NB4 (cell line): ENCODE measurements at regions not wholly inside any gene's neighbourhood (a gene's known extent, or its start where the extent isn't known, plus 50 kb on each side); places are given as distances from the start of the nearest gene placed in this dataset.

Experiments used
- DNase-seq: peaks from one replicate; pipeline ENCODE4 v3.0.0; 2010; ENCODE audit warnings: low read depth
- H3K4me3 ChIP-seq: one replicate; pipeline ENCODE4 v1.5.1; 2011; ENCODE audit warnings: mild to moderate bottlenecking, low read depth, low read length, moderate library complexity
- CTCF ChIP-seq: IDR thresholded peaks from one replicate; pipeline ENCODE4 v1.5.1; 2012; ENCODE audit warnings: low read depth, low read length
- MAX ChIP-seq: IDR thresholded peaks from 2 replicates; pipeline ENCODE4 v1.6.1; 2011; ENCODE audit warnings: low read depth, low read length
- MYC ChIP-seq: IDR thresholded peaks from 2 replicates; pipeline ENCODE4 v1.6.1; 2011; ENCODE audit warnings: low read depth, low read length
- POLR2A ChIP-seq: IDR thresholded peaks from 2 replicates; pipeline ENCODE4 v1.6.1; 2011; ENCODE audit warnings: mild to moderate bottlenecking; ENCODE audit not compliant: insufficient read length; ENCODE audit errors: extremely low read depth

- no peak overlapping the region for H3K4me3 ChIP-seq
- TF ChIP-seq CTCF (peak; percentile 4), POLR2A (no peak)
- peak; percentile 20 for DNase-seq
These were observed 164.0 kb upstream of the PZP start for GRCh38 chr12:9372202-9372601.

- H3K4me3 ChIP-seq, result no peak overlapping the region
- no peak for DNase-seq
- no peak for TF ChIP-seq POLR2A
- no peak for TF ChIP-seq MAX
- TF ChIP-seq CTCF, result no peak
- TF ChIP-seq MYC, result no peak
These were observed 159.6 kb upstream of the PZP start for GRCh38 chr12:9367828-9368227.

- no peak for DNase-seq
- TF ChIP-seq POLR2A (no peak), CTCF (no peak)
- no peak overlapping the region for H3K4me3 ChIP-seq
These were observed 159.0 kb upstream of the PZP start for GRCh38 chr12:9367201-9367600.

- no peak for TF ChIP-seq POLR2A
- TF ChIP-seq MAX, result no peak
- no peak for TF ChIP-seq MYC
- TF ChIP-seq CTCF, result no peak
- no peak overlapping the region for H3K4me3 ChIP-seq
- no peak for DNase-seq
These were observed 157.1 kb upstream of the PZP start for GRCh38 chr12:9365296-9365695.

- no peak overlapping the region for H3K4me3 ChIP-seq
- TF ChIP-seq MAX (no peak), POLR2A (no peak), CTCF (no peak), MYC (no peak)
- no peak for DNase-seq
These were observed 156.3 kb upstream of the PZP start for GRCh38 chr12:9364224-9365176.

GRCh38 chr12:9363145-9363544, 154.9 kb upstream of the PZP start:
- TF ChIP-seq POLR2A (no peak), MYC (no peak), MAX (no peak), CTCF (no peak)
- DNase-seq, result no peak
- no peak overlapping the region for H3K4me3 ChIP-seq
